GM13977 (cell line): ENCODE measurements at regions not wholly inside any gene's neighbourhood (a gene's known extent, or its start where the extent isn't known, plus 50 kb on each side); places are given as distances from the start of the nearest gene placed in this dataset.

Experiments
- DNase-seq: peaks from one replicate; pipeline ENCODE4 v3.0.0; 2012; ENCODE audit warnings: low spot score
- in situ Hi-C: fragments of 300-500 bp; cut with MboI; formaldehyde crosslinking; loops from one replicate; pipeline ENCODE4 v1.12.0; 2022; ENCODE audit warnings: low sequenced_read_pairs, low pct_unique_long_range_greater_than_20kb, mixed read lengths, inconsistent platforms; ENCODE audit not compliant: unreplicated experiment
- TF ChIP-seq, protein P1 (sequence below): IDR thresholded peaks from 2 replicates; pipeline ENCODE4 v1.5.1; 2012; ENCODE audit warnings: mild to moderate bottlenecking, control low read depth; ENCODE audit not compliant: insufficient read depth; ENCODE audit errors: extremely low read depth, missing control alignments

DNA sequence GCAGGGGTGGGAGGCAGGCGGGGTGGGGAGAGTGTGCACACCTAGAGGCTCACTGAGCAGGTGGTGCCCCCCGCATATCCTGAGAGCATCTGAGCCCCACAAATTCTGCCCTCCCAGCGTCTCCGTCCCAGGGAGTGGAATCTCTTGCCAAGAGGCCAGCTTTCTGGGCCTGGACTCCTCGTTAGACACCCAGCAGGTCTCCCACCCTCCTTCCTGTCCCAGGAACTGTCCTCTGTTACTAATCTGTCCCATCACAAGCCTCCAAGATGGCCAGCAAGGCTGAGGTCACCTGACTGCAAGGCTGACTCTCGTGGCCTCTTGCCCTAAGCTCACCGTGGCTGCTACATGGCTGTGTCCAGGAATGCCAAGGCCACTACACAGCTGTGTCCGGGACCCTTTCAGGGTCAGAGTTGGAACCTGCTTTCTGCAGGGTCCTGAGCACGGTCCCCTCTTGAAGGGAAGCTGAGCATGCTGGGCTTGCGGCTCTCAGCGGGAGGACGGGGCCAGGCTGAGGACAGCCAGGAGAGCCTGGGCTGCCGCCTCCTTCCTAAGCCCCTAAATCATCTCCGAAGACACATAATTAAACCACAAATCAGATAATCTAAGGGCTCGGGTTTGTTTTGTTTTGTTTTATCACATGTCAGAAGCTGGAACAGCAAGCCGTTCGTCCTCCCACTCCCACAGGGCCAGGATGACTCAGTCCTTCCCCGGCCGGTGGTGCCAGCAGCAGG, 1327.3 kb downstream of the TBC1D22A start:
- in situ Hi-C loops = loop anchor here (25.0 kb wide), 1 partner anchor 398 kb away; a partner anchor contains a TSS
- no peak for DNase-seq
- TF ChIP-seq, protein P1, sequence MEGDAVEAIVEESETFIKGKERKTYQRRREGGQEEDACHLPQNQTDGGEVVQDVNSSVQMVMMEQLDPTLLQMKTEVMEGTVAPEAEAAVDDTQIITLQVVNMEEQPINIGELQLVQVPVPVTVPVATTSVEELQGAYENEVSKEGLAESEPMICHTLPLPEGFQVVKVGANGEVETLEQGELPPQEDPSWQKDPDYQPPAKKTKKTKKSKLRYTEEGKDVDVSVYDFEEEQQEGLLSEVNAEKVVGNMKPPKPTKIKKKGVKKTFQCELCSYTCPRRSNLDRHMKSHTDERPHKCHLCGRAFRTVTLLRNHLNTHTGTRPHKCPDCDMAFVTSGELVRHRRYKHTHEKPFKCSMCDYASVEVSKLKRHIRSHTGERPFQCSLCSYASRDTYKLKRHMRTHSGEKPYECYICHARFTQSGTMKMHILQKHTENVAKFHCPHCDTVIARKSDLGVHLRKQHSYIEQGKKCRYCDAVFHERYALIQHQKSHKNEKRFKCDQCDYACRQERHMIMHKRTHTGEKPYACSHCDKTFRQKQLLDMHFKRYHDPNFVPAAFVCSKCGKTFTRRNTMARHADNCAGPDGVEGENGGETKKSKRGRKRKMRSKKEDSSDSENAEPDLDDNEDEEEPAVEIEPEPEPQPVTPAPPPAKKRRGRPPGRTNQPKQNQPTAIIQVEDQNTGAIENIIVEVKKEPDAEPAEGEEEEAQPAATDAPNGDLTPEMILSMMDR = no peak

DNA sequence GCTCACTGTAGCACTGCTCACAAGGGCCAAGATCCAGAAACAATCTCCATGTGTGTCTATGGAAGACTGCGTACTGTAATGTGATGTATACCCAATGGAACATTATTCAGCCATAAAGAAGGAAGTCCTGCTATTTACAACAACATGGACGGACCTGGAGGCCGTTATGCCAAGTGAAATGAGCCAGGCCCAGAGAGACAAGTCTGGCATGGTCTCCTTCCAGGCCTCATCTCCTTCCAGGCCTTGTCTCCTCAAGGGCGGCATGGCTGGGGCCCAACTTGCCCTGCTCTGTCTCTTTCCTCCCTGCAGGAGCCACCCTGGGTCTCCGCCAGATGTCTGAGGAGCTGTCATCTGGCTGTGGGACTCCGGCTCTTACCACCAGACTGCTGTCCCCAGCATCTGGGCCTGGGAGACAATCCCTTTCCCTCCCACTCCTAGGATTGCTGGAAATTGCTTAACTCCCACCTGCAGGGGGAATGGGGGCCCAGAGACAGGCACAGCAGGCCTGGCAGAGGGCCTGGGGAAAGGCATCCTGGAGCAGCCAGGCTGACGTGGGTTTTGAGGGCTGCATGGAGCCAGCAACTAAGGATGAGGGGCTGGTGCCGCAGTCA, 1326.6 kb downstream of the TBC1D22A start:
- in situ Hi-C loops = loop anchor here (25.0 kb wide), 1 partner anchor 398 kb away; a partner anchor contains a TSS
- TF ChIP-seq, protein P1 = no peak

DNA sequence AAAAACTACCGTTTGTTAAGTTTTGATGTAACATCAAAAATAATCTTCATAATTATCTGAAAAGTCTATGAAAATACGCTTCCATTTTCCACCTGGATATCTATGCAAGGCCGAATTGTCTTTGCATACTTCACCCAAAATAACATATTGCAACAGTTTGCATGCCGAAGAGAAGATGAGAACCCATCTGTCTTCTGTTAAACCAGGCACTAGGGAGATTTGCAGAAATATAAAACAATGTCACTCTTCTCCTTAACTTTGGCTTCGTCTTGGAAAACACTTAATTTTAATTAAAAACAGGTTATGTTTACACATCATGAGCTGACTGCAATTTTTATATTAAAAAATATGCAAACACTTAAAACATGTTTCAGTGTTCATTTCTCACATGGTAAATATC, 1325.8 kb downstream of the TBC1D22A start:
- DNase-seq = no peak
- in situ Hi-C loops = loop anchor here (25.0 kb wide), 1 partner anchor 399 kb away; a partner anchor contains a TSS
- TF ChIP-seq, protein P1 = no peak

More for the DNA sequence above, 1326.6 kb downstream of the TBC1D22A start:
- DNase-seq = no peak

DNA sequence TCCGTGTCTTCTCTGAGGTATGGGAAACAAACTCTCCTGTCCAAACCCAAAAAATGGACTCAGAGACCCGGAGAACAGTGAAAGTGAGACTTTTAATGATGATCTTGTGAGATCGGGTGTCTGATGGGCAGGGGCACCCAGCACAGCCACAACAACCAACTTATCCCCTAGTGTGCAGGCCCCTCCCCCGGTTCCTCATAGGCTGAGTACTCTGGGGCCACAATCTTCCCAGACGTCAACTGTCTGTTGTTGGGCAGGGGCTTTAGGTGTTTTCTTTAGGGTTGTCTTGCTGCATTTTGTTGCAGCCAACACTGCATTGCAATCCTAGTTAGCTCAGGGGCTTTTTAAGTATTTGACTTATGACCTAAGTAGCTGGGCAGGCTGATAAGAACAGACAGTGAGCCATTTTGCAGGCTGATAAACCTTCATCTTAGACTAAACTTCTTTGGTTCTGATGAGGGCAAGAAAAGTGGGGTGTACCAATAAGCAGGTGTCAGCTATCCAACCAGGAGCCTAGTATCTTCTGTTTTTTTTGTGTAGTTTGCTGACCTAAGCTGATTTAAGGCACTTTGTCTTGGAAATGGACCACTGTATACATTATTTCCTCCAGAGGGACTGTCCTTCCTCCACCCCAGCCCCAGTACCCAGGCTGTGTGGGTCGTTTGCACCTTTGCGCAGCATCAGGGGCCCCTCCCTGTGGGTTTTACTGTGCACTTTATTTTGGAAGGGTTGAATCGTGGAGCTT, 1323.6 kb downstream of the TBC1D22A start:
- DNase-seq = no peak
- TF ChIP-seq, protein P1 = no peak
- in situ Hi-C loops = loop anchor here (25.0 kb wide), 1 partner anchor 401 kb away; a partner anchor contains a TSS

DNA sequence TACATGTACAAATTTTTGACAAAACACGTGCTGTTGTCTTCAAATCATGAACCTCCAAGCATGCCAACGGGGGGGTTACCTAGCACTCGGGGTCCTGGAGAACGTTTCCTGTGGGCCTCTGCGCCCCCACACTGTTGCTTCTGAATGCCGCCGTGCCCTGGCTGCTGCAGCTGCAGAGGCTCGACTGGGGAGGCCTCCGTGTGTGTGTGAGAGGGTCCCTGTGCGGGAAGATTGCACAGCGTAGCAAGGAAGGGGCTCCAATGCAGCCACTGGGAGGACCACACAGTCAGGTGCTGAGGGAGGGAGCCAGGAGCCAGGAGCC, 1322.2 kb downstream of the TBC1D22A start:
- TF ChIP-seq, protein P1 = no peak
- no peak for DNase-seq
- in situ Hi-C loops = loop anchor here (25.0 kb wide), 1 partner anchor 403 kb away; a partner anchor contains a TSS

DNA sequence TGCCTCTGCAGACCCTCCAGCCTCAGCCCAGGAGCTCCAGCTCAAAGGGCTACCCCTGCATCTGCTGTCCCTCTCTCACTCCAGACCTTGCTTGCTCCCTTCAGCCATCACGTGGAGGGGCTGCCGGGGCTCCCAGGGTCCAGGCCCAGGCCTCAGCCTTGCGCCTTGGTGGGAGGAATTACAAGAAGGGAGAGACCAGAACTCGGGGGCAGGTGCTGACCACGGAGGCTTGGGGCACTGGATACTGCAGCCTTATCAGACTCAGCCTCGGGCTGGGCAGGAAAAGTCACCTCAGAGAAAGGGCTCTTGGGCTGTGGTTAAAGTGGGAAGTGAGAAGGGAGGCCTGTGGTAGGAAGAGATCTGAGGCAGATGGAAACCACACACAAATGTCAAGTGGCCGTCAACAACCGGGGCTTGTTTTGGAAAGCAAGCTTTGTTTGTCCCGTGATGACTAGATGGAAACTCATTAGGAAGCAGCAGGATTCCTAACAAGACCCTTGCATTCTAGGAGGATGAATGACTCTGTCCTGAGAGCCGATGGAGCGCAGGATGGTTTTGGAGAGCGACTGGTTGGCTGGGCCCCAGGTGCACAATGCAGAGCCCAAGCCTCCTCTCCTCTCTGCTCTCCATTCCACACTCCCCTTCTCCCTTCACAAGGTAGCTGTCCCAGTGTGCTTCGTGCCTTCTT, 1321.7 kb downstream of the TBC1D22A start:
- in situ Hi-C loops = loop anchor here (25.0 kb wide), 1 partner anchor 403 kb away; a partner anchor contains a TSS
- DNase-seq = no peak
- TF ChIP-seq, protein P1 = no peak
